ENCODE measurements at regions not wholly inside any gene's neighbourhood (a gene's known extent, or its start where the extent isn't known, plus 50 kb on each side); places are given as distances from the start of the nearest gene placed in this dataset.

DNA sequence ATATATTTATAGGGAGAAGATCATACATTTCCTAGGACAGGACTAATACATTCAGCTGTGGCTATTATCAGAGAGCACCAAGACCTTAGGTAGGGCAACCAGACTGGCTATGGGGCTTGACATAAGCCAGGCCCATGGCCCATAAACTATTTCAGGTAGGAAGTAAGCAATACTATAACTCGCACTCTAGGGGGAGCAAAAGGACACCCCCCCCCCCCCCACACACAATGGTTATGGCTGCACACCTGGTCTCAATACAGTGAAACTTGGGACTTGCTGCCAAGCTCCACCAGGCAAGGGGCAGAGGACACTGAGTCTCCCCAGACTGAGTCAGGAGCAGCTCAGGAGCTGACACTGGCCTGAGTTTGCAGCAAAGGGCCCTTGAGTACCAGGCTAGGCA, 348.9 kb upstream of the ASIC2 start:
- TF ChIP-seq, protein P1, sequence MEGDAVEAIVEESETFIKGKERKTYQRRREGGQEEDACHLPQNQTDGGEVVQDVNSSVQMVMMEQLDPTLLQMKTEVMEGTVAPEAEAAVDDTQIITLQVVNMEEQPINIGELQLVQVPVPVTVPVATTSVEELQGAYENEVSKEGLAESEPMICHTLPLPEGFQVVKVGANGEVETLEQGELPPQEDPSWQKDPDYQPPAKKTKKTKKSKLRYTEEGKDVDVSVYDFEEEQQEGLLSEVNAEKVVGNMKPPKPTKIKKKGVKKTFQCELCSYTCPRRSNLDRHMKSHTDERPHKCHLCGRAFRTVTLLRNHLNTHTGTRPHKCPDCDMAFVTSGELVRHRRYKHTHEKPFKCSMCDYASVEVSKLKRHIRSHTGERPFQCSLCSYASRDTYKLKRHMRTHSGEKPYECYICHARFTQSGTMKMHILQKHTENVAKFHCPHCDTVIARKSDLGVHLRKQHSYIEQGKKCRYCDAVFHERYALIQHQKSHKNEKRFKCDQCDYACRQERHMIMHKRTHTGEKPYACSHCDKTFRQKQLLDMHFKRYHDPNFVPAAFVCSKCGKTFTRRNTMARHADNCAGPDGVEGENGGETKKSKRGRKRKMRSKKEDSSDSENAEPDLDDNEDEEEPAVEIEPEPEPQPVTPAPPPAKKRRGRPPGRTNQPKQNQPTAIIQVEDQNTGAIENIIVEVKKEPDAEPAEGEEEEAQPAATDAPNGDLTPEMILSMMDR (IDR thresholded peaks at IDR 0.05; ENCODE audit: low read depth, low read length): no peak
- no peak for TF ChIP-seq EZH2phosphoT487 (IDR thresholded peaks at IDR 0.05; ENCODE audit: low read depth)

Measured in OCI-LY3 (cell line).